HG02884 (cell line): ENCODE measurements at regions not wholly inside any gene's neighbourhood (a gene's known extent, or its start where the extent isn't known, plus 50 kb on each side); places are given as distances from the start of the nearest gene placed in this dataset.

Experiments
- ATAC-seq: cut with Tn5 transposase; IDR thresholded peaks from one replicate; pipeline ENCODE4 v1.9.1; 2021; ENCODE audit warnings: mild to moderate bottlenecking, moderate library complexity; ENCODE audit not compliant: unreplicated experiment

GRCh38 chr2:12331698-12332097, 385.0 kb upstream of the TRIB2 start:
- no peak for ATAC-seq

DNA sequence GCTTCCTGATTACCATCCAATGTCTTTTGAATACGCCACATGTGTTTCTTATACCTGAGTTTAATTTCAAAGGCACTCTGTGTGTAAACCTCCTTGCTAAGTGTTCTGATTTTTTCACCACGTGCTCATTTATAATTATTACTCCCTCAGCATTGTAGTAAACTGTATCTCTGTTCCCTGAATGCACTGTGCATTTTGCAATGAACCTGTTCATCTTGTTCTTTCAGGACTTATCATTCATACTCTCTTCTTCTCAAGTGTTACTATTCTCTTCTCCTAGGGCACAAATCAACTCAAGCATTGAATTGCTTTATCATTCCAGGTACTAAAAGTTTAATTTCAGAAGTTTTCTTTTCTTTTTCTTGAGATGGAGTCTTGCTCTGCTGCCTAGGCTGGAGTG, 383.4 kb upstream of the TRIB2 start:
- no peak for ATAC-seq

DNA sequence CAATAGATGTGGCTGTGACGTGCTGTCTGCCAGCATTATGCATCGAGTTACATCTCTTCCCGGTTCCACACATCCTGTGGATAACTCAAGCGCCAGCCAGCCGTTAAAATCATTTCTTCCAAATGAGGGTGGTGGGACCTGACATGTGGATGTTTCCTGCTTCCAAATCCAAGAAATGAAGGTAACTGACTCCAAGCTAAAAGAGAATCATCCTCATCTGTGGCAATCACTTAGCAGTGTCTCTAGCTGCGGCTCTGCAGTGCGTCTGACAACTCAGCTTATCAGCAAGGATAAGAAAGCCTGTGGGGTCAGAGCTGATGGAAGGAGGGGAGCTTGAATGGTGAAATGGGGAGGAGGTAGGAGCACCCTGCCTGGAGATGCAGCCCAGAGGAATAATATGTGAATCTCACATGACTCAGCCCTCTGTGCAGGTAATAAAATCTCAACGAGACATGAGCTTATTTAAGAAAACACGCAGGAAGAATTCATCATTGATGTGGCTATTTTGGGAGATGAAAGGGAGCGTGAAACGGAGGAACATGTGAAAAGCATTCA, 382.2 kb upstream of the TRIB2 start:
- ATAC-seq = no peak

- no peak for ATAC-seq
These were observed 381.6 kb upstream of the TRIB2 start for GRCh38 chr2:12335131-12335530.

DNA sequence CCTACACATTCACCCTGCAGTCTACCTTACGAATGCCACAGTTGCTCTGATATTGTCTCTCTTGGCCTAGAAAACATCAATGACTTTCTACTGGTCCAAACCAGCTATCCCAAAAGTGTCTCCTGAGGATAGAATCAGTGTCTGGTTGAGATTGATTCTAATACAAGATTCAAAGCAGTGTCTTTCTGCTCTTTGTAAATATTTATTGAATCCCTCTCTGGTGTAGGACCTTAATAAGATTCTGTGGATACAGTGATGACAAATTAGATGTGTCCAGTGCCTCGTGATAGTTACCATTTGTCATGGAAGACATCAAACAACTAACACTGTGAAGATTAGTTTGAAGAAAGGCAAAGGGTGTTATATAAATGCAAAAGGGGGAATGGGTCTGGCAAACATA, 380.7 kb upstream of the TRIB2 start:
- ATAC-seq = no peak

DNA sequence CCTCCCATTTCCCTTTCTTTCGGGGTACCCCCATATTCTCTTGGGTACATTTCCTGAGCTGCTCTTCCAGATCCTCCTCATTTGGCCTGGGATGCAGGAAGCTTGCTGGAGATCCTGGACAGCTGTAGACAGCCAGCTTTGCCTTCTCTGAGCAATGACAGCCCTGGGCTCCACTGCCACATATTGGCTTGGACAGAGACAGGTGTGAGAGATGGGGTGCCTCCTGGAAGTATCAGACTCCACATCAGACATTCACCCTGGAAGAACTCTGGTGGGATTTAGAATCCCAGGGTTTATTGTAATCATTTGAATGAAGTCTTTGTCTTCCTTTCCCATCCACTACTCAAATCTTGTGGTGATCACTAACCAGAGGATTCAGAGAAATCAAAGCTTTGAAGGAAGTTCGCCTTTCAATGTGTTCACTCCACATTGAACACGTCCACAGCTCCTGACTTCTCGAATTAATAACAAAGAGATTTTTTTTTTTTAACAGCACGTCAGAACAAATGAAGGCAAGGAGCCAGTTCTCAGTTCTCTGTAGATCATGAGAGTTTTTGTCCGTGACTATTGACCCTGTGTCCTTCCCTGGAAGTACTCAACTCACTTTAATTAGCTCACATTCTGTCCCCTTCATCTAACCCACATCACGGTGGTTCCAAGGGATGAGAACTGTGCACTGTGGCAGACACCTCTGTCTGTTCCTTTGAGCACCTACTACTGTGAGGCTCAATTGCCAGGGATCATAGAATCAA, 377.6 kb upstream of the TRIB2 start:
- ATAC-seq = no peak

DNA sequence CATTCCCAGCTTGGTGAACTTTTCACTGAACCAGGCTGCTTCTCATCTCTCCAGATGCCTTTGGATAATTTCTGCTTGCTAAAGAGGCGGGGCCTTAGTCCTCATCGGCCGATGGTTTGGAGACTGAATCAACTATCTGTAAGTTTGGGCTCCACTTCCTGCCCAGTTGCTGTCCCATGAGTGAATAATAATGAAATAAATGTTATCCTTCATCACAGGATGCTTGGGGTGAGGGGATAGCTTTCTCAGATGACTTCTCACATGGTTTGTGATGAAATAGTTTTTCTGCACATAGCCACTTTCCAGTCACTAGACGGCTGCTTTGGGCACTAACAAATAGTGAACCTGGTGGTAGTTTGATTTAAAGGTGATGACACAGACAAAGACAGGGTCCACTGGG, 376.6 kb upstream of the TRIB2 start:
- no peak for ATAC-seq

DNA sequence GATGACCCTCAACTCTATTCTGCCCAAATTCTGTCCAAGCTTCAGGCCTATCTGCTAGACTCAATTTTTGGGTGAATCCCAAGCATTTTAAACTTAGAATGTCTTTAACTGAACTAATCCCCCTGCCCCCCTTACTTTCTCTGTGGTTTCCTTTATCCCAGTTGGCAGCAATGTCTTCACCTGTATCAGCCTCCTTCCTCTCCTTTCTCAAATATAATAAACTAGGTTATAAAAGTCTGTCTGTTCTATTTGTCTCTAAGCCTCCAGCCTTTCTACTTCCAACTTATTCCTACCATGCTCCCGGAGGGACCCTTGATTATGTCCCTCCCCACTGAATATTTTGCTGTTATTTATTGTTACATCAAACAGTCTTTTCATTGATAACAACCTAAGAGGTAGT, 375.5 kb upstream of the TRIB2 start:
- ATAC-seq = no peak

DNA sequence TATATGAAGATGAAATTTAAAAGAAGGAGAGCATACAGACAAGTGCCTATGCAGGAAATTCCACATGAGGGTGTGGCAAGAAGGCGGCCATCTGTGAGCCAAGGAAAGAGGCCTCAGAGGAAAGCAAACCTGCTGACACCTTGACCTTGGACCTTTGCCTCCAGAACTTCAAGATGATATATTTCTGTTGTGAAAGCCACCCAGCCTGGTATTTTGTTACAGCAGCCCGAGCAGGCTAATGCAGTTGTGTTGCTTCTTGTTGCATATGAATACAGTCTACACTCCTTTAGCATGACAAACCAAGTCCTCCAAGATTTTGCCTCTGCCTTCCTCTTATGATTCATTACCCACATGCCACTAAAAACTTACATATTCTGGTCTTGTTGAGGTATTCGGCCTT, 374.8 kb upstream of the TRIB2 start:
- ATAC-seq = no peak

DNA sequence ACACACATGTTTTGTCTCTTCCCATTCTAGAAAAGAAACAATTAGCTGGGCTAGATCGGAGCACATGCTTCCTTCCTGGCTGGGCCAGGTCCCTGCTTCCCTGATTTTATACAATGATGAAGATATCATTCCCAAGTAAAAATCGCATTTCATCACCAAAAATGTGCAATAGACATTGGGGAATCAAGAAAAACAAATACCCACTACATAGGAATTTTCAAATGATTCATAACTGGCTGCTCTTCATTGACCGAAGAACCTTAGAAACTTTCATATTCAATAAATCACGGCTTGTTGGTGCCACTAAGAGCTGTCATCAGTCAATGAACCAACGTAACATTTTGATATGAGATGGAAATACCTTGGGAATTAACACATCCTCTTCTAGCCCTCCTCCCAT, 373.6 kb upstream of the TRIB2 start:
- no peak for ATAC-seq

DNA sequence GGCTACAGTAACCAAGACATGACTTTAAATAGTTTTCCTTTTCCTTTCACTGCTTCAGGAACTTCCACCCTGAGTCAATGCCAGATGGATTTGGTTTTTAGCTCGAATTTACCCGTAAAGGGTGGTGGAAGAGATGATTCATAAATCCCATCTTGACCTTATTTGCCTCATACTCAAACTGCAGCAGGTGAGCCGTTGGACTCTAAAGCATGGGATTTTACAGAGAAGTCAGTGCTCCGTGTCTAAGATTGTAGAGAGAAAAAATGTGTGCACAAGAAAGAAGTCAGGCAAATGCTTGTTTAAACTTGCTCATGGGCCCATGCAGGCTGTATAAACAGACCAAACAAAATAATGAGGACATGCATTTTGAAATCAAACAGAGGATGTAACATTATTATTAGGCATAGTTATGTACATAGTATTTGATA, 369.7 kb upstream of the TRIB2 start:
- ATAC-seq = no peak

GRCh38 chr2:12348216-12348615, 368.5 kb upstream of the TRIB2 start:
- no peak for ATAC-seq

GRCh38 chr2:12350821-12351220, 365.9 kb upstream of the TRIB2 start:
- ATAC-seq = no peak

DNA sequence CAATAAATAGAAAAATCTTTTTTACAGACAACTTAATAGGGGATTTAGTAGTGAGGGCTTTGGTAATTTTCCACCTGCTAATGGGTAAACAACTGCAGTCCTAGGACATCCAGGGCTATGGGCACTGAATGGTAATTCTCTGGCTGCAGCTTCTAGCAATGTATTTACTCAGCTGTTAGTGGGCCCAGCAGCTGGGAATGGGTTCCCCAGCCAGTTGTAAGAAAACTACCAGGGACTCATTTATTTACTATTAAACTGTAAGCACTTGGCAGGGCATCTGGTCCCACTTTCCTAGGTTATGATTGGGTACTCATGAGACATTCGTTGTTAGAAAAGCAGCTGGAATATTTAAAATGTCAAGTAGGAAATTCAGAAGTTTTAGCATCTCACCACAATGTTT, 363.8 kb upstream of the TRIB2 start:
- ATAC-seq = no peak

DNA sequence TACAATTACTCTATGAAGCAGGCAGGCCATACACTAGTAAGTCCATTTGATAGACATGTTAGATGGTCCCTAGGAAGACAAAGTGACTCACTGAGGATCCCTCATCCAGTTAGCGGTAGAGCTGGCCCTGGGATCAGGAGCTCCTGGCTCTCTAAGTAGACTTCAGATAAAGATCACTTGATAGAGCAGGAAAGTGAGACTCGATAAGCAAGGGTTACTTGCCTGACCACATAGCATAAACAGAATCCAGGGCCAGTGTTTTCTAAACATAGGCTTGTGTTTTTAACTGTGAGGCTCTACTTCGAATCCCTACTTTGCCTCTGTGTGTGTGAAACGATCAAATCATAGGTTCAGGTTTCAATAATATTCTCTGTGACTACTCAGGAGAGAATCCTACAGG, 355.2 kb upstream of the TRIB2 start:
- no peak for ATAC-seq

DNA sequence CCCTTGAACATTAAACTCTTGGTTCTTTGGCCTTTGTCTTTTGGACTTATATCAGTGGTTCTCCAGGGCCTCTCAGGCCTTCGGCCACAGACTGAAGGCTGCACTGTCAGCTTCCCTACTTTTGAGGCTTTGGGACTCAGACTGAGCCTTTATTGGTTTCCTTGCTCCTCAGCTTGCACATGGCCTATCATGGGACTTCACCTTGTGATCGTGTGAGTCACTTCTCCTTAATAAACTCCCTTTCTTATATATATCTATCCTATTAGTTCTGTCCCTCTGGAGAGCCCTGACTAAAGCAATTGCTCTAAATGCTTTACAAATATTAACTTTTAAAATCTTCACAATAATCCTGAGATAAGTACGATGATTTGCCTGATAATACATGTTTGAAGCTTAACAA, 353.6 kb upstream of the TRIB2 start:
- no peak for ATAC-seq

- no peak for ATAC-seq
These were observed 353.2 kb upstream of the TRIB2 start for GRCh38 chr2:12363569-12363968.

DNA sequence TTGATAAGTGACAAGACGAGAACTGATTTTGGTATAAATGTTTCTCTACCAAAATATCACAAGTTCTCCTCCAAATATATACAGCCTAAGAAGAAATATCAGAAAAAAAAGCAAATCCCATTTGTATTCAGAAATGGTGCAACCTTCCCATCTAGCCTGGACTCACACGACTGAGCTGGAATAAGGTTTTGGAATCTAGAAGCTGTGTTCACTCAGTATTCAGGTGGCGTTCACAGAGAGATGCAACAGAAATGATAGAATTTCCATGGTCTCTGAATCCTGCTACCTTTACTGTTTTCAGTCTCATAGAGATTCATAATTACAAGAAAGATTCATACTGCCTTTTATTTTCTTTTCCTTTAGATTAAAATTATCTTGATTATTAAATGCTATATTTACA, 347.2 kb upstream of the TRIB2 start:
- ATAC-seq = no peak

GRCh38 chr2:12376025-12376424, 340.7 kb upstream of the TRIB2 start:
- no peak for ATAC-seq

DNA sequence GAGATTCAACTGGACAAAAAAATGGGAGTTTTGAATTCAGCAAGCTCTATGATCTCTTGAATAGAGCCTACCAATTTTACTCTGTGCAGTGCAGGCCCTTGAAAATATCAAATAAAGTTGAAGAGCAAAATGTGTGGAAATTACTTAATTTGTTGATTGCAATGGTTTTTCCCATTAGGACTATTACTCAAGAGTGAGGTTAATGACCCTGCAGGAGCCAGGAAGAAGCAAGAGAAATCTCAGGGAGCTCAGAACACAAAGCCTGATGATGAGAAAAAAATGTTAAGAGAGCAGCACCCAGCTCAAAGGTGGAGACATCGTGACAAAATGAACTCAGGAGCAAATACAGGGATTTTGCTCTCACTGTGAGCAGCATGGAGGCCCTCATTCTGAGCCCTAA, 337.6 kb upstream of the TRIB2 start:
- no peak for ATAC-seq

- no peak for ATAC-seq
These were observed 335.0 kb upstream of the TRIB2 start for GRCh38 chr2:12381543-12382325.

- no peak for ATAC-seq
These were observed 334.4 kb upstream of the TRIB2 start for GRCh38 chr2:12382366-12382765.
